Tibial nerve (tissue), 3 donors: ENCODE measurements at regions not wholly inside any gene's neighbourhood (a gene's known extent, or its start where the extent isn't known, plus 50 kb on each side); places are given as distances from the start of the nearest gene placed in this dataset.

ENCODE experiments used
- CTCF ChIP-seq, 5 experiments: fragments of 200-600 bp in 3 of 5; fragments of 450-650 bp in 2 of 5; sonication (generic) in 3 of 5; IDR thresholded peaks; one replicate each; pipeline ENCODE4 v1.5.1; 2016 to 2019; ENCODE audit warnings: antibody characterized with exemption in 5 of 5, mild to moderate bottlenecking in 3 of 5, moderate library complexity in 2 of 5
- POLR2A ChIP-seq, 2 donors: fragments of 450-650 bp; IDR thresholded peaks; one replicate each; pipeline ENCODE4 v1.6.1; 2017; ENCODE audit warnings: antibody characterized with exemption in 2 of 2, mild to moderate bottlenecking in 2 of 2, moderate library complexity in 2 of 2

DNA sequence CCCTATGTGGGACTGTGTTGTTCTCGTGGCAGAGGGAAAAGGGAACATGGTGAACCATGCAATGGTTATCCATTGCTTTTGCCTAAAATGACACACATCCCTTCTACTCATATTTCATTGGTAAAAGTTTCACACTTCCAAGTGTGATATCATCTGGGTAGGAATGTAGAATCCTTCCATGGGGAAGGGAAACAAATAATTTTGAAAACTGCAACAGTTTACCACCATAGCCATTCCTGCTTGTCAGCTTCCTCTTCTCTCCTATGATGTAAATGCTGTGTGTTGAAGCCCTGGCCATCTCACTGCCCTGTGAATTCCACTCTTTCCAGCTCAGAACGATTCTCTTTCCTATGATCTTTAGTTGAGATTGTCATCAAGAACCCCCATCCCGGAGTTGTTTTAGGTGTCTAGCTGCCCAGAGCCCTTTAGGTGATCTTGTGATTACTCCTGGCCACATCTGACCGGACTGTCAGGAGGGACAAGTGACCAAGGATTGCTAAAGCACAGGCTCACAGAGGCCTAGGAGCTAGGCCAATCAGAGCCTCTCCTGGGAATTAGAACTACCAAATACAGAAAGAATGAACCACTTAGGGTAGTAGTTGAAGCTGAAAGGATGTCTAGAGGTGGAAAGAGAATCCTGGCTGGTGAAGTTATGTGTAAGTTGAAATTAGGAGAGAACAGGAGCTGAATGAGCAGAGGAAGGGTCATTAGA lies 84.6 kb downstream of the VCPKMT start:
- TF ChIP-seq CTCF (IDR thresholded peaks at IDR 0.05) = no peak
- no peak for TF ChIP-seq POLR2A (IDR thresholded peaks at IDR 0.05)
